B cell (primary cell): ENCODE measurements at regions not wholly inside any gene's neighbourhood (a gene's known extent, or its start where the extent isn't known, plus 50 kb on each side); places are given as distances from the start of the nearest gene placed in this dataset.
A peak's percentile ranks its signal among the peaks of the same experiment; 100 is the strongest.

Source experiments
- ATAC-seq: fragments of 200-7000 bp; cut with Tn5 transposase; one replicate; pipeline ENCODE4 v1.10.0; 2021; ENCODE audit warnings: low read depth, mild to moderate bottlenecking, moderate number of reproducible peaks, moderate library complexity
- CTCF ChIA-PET: fragments of 350-600 bp; sonication (Branson Sonifier 250); formaldehyde crosslinking; loops from one replicate; lab custom pipeline; 2021; ENCODE audit warnings: antibody characterized with exemption, inconsistent platforms; lab: Charles Lee
- POLR2A ChIA-PET: fragments of 350-600 bp; sonication (Branson Sonifier 250); formaldehyde crosslinking; loops from one replicate; lab custom pipeline; 2021; ENCODE audit warnings: antibody characterized with exemption; lab: Charles Lee
- DNase-seq: peaks from one replicate; pipeline ENCODE4 v3.0.0; 2013
- H2AFZ ChIP-seq: 2 replicates; pipeline ENCODE4 v1.6.1; 2012; ENCODE audit warnings: mild to moderate bottlenecking, low read depth, low read length; ENCODE audit not compliant: insufficient read depth, poor library complexity, severe bottlenecking
- H3K27ac ChIP-seq, 2 donors: 1 replicate in 1 of 2; 2 replicates in 1 of 2; pipeline ENCODE4 v1.5.1; 2012 to 2013; ENCODE audit warnings: low read length in 2 of 2, mild to moderate bottlenecking in 2 of 2, moderate library complexity in 1 of 2
- H3K27me3 ChIP-seq, 4 experiments: fragments of 200-600 bp in 1 of 4; sonication (generic) in 1 of 4; replicated peaks in 1 of 4; 1 replicate in 2 of 4; 2 replicates in 2 of 4; pipeline versions ENCODE4 v1.6.1 to v1.7.0; 2013 to 2016; ENCODE audit warnings: low read length in 3 of 4, mild to moderate bottlenecking in 2 of 4, mixed read lengths in 1 of 4, moderate library complexity in 1 of 4; ENCODE audit not compliant: insufficient read depth in 4 of 4, control insufficient read depth in 3 of 4; ENCODE audit errors: control extremely low read depth in 1 of 4
- H3K36me3 ChIP-seq, 2 experiments: replicated peaks in 1 of 2; 1 replicate in 1 of 2; 2 replicates in 1 of 2; pipeline versions ENCODE4 v1.6.1 to v1.7.1; 2013; ENCODE audit warnings: low read length in 1 of 2; ENCODE audit not compliant: insufficient read depth in 2 of 2, control insufficient read depth in 1 of 2; ENCODE audit errors: control extremely low read depth in 1 of 2, extremely low read depth in 1 of 2
- H3K4me1 ChIP-seq, 2 donors: fragments of 200-600 bp in 1 of 2; sonication (generic) in 1 of 2; 1 replicate in 1 of 2; 2 replicates in 1 of 2; pipeline versions ENCODE4 v1.5.1 to v1.6.1; 2013 to 2017; ENCODE audit warnings: low read length in 2 of 2; ENCODE audit not compliant: control insufficient read depth in 2 of 2, insufficient read depth in 2 of 2
- H3K4me2 ChIP-seq: replicated peaks from 2 replicates; pipeline ENCODE3; 2012; ENCODE audit warnings: mild to moderate bottlenecking, low read depth, low read length; ENCODE audit not compliant: poor library complexity, severe bottlenecking
- H3K4me3 ChIP-seq, 5 experiments: fragments of 200-600 bp in 1 of 5; sonication (generic) in 1 of 5; 1 replicate in 3 of 5; 2 replicates in 2 of 5; pipeline versions ENCODE4 v1.5.1 to v1.7.0; 2011 to 2016; ENCODE audit warnings: low read length in 4 of 5, mild to moderate bottlenecking in 4 of 5, low read depth in 2 of 5, control low read depth in 1 of 5, moderate library complexity in 1 of 5; ENCODE audit not compliant: insufficient read depth in 1 of 5; ENCODE audit errors: control extremely low read depth in 1 of 5, extremely low read depth in 1 of 5
- H3K79me2 ChIP-seq: fragments of 200-600 bp; sonication (generic); one replicate; pipeline ENCODE4 v1.6.0; 2016; ENCODE audit warnings: low read length; ENCODE audit not compliant: control insufficient read depth, insufficient read depth
- H3K9ac ChIP-seq: fragments of 200-600 bp; sonication (generic); 2 replicates; pipeline ENCODE4 v1.6.1; 2017; ENCODE audit warnings: mild to moderate bottlenecking, low read length, moderate library complexity
- H3K9me3 ChIP-seq, 3 donors: one replicate each; pipeline versions ENCODE4 v1.6.1 to v1.7.1; 2013; ENCODE audit warnings: low read length in 2 of 3; ENCODE audit not compliant: control insufficient read depth in 2 of 3, insufficient read depth in 1 of 3; ENCODE audit errors: control extremely low read depth in 1 of 3
- H4K20me1 ChIP-seq: 2 replicates; pipeline ENCODE4 v1.6.0; 2012; ENCODE audit warnings: mild to moderate bottlenecking, low read length; ENCODE audit not compliant: insufficient read depth, control insufficient read depth, poor library complexity, severe bottlenecking
- H3K27ac Mint-ChIP-seq: one replicate; pipeline ENCODE4 v1.8.0; 2021; ENCODE audit warnings: mixed read lengths
- H3K27me3 Mint-ChIP-seq: one replicate; pipeline ENCODE4 v1.8.0; 2021; ENCODE audit warnings: mixed read lengths
- H3K4me1 Mint-ChIP-seq: one replicate; pipeline ENCODE4 v1.8.0; 2021; ENCODE audit warnings: mixed read lengths
- H3K4me3 Mint-ChIP-seq: one replicate; pipeline ENCODE4 v1.8.0; 2021; ENCODE audit warnings: mixed read lengths
- H3K9me3 Mint-ChIP-seq: one replicate; pipeline ENCODE4 v1.8.0; 2022; ENCODE audit warnings: mixed read lengths; ENCODE audit not compliant: insufficient read depth
- EZH2 ChIP-seq: IDR thresholded peaks from 2 replicates; pipeline ENCODE4 v1.6.1; 2012; ENCODE audit warnings: borderline replicate concordance, low read depth, mild to moderate bottlenecking, moderate library complexity, low read length; ENCODE audit not compliant: insufficient read depth, poor library complexity, severe bottlenecking
- WGBS: methylation state at CpG from one replicate; pipeline ENCODE4 v1.1.5; 2013; ENCODE audit warnings: missing lambda C conversion rate; ENCODE audit not compliant: insufficient coverage; 5-methylcytosine and 5-hydroxymethylcytosine counted together
- intact Hi-C: fragments of 100-400 bp; cut with micrococcal nuclease; formaldehyde crosslinking; loops from one replicate; pipeline ENCODE4 v1.10.0; 2022
- TF ChIP-seq, protein P1 (sequence below): fragments of 200-600 bp; IDR thresholded peaks from one replicate; pipeline ENCODE4 v1.8.0; 2022; ENCODE audit warnings: antibody characterized with exemption, mild to moderate bottlenecking

DNA sequence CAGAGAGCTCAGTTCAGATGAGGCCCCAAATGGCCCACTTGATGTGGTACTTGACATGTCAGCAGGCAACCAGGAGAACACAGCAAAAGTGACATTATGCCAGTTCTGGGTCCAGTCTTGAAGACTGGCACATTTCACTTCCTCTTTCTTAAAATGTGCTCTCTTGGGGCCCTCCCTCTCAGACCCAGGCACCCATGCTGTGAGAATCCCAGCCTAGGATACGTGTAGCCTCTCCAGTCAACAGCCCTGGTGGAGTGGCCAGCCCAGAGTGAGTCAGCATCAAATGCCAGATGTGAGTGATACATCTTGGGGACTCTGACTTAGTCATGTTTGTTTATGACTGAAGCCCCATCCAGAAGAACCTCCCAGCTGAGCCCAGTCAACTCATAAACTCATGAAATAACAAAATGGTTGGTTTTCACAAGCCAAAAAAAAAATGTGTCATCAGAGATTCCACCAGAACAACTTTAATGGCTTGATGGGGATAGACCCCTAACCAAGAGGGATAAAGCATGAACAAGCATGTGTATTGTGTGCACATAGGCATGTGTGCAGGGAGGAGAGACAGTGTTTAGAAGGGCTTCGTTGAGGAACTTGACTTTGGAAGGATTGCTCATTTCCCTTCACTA is 82.5 kb upstream of the TNRC6C start:
- ATAC-seq (peak; percentile 96), DNase-seq (peak; percentile 77)
- Mint-ChIP-seq H3K9me3 (peaks cover 4% of the 10 kb centered on the region), H3K27ac (peak overlapping the region; percentile 86), H3K4me1 (peaks cover 62% of the 10 kb centered on the region), H3K27me3 (peaks cover 6% of the 10 kb centered on the region), H3K4me3 (peak overlapping the region; percentile 54)
- Histone ChIP-seq H3K4me1 (peaks cover 58 to 67% of the 10 kb centered on the region in 2 donors), H3K27me3 (peaks cover 0 to 13% (median 0%) of the 10 kb centered on the region in 4 experiments), H2AFZ (peak overlapping the region; percentile 13), H4K20me1 (no peaks in the 10 kb centered on the region), H3K4me3 (no peak overlapping the region), H3K36me3 (no peaks in the 10 kb centered on the region), H3K9me3 (peaks cover 0 to 37% (median 14%) of the 10 kb centered on the region in 3 donors), H3K79me2 (no peaks in the 10 kb centered on the region), H3K27ac (peak overlapping the region in 1 of 2 donors; percentile 24), H3K4me2 (peak overlapping the region; percentile 51), H3K9ac (no peak overlapping the region)
- intact Hi-C loops, result no loop called here
- TF ChIP-seq, protein P1, sequence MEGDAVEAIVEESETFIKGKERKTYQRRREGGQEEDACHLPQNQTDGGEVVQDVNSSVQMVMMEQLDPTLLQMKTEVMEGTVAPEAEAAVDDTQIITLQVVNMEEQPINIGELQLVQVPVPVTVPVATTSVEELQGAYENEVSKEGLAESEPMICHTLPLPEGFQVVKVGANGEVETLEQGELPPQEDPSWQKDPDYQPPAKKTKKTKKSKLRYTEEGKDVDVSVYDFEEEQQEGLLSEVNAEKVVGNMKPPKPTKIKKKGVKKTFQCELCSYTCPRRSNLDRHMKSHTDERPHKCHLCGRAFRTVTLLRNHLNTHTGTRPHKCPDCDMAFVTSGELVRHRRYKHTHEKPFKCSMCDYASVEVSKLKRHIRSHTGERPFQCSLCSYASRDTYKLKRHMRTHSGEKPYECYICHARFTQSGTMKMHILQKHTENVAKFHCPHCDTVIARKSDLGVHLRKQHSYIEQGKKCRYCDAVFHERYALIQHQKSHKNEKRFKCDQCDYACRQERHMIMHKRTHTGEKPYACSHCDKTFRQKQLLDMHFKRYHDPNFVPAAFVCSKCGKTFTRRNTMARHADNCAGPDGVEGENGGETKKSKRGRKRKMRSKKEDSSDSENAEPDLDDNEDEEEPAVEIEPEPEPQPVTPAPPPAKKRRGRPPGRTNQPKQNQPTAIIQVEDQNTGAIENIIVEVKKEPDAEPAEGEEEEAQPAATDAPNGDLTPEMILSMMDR, result no peak
- TF ChIP-seq EZH2, result no peak
- 100% methylated on average over 1 of the region's 2 CpGs for WGBS
- CTCF ChIA-PET, result interaction anchor here (1.1 kb wide), 1 partner anchor 11 kb away, joined by 3 read pairs; no protein-coding TSS in a partner anchor
- POLR2A ChIA-PET, result interaction anchor here (2.9 kb wide), 1 partner anchor 82 kb away, joined by 13 read pairs; the partner anchor contains the start of gene TNRC6C

DNA sequence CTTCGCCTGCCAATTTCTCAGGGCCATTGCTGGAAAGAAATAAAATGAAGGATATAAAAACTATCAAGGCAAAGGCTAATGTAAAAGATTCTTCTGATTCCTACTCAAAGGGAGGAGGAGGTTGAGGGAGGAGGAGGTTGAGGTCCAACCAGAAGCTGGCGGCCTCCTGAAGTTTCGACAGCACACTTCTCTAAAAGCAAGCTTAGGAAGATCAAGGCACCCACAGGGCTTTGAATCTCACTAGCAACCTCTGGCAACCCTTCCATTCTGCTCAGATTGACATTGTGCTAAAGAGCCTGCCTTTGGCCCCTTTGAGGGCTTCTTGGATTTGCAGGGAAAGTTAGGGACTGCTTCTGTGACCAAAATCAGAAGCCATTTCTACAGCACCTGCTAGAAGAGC is 81.5 kb upstream of the TNRC6C start:
- ChIA-PET CTCF (interaction anchor here (0.7 to 1.7 kb wide), 2 partner anchors 81 to 570 kb away, joined by 3 to 5 read pairs; partner anchors contain the start of gene TNRC6C), POLR2A (no interaction called here)
- no peaks in the 10 kb centered on the region for H4K20me1 ChIP-seq
- peaks cover 0 to 37% (median 16%) of the 10 kb centered on the region in 3 donors for H3K9me3 ChIP-seq
- Mint-ChIP-seq H3K27ac (no peak overlapping the region), H3K9me3 (peaks cover 4% of the 10 kb centered on the region), H3K4me1 (peaks cover 68% of the 10 kb centered on the region), H3K4me3 (no peak overlapping the region), H3K27me3 (peaks cover 6% of the 10 kb centered on the region)
- WGBS, result 67% methylated on average over 1 of the region's 3 CpGs
- H3K79me2 ChIP-seq, result no peaks in the 10 kb centered on the region
- H3K4me3 ChIP-seq, result no peak overlapping the region
- no peak overlapping the region for H3K9ac ChIP-seq
- H3K4me1 ChIP-seq, result peaks cover 69 to 77% of the 10 kb centered on the region in 2 donors
- no peak for DNase-seq
- no peak overlapping the region for H3K27ac ChIP-seq
- intact Hi-C loops, result no loop called here
- peaks cover 0 to 11% (median 0%) of the 10 kb centered on the region in 4 experiments for H3K27me3 ChIP-seq
- TF ChIP-seq, protein P1, result no peak
- no peak for TF ChIP-seq EZH2
- no peak overlapping the region for H2AFZ ChIP-seq
- ATAC-seq, result no peak
- H3K36me3 ChIP-seq, result no peaks in the 10 kb centered on the region
- H3K4me2 ChIP-seq, result no peak overlapping the region
